Left lung (tissue), 4 donors: ENCODE measurements at regions not wholly inside any gene's neighbourhood (a gene's known extent, or its start where the extent isn't known, plus 50 kb on each side); places are given as distances from the start of the nearest gene placed in this dataset.

Experiments used
- ATAC-seq: fragments of 200-7000 bp; cut with Tn5 transposase; one replicate; pipeline ENCODE4 v1.9.1; 2020; ENCODE audit warnings: moderate library complexity
- DNase-seq, 4 donors: peaks; one replicate each; pipeline ENCODE4 v3.0.0-alpha.2; 2013 to 2020
- H3K27ac ChIP-seq, 2 donors: fragments of 200-600 bp; sonication (generic) in 1 of 2; one replicate each; pipeline versions ENCODE4 v1.5.0 to v1.8.0; 2020 to 2021
- H3K27me3 ChIP-seq, 2 donors: fragments of 200-600 bp; sonication (generic) in 1 of 2; one replicate each; pipeline versions ENCODE4 v1.5.0 to v1.8.0; 2020 to 2021
- H3K36me3 ChIP-seq, 2 donors: fragments of 200-600 bp; sonication (generic) in 1 of 2; one replicate each; pipeline versions ENCODE4 v1.5.0 to v1.8.0; 2020 to 2021
- H3K4me1 ChIP-seq, 2 donors: fragments of 200-600 bp; one replicate each; pipeline ENCODE4 v1.8.0; 2021
- H3K4me3 ChIP-seq, 2 donors: fragments of 200-600 bp; sonication (generic) in 1 of 2; one replicate each; pipeline versions ENCODE4 v1.5.0 to v1.8.0; 2020 to 2021; ENCODE audit warnings: mild to moderate bottlenecking in 1 of 2
- H3K9me3 ChIP-seq, 2 donors: fragments of 200-600 bp; sonication (generic) in 1 of 2; one replicate each; pipeline versions ENCODE4 v1.5.0 to v1.8.0; 2020 to 2021
- CTCF ChIP-seq, 2 donors: fragments of 200-600 bp; sonication (generic) in 1 of 2; IDR thresholded peaks; one replicate each; pipeline versions ENCODE4 v1.5.0 to v1.8.0; 2021; ENCODE audit warnings: antibody characterized with exemption in 2 of 2
- intact Hi-C, 2 donors: fragments of 100-400 bp; cut with DNase I; formaldehyde crosslinking; loops; one replicate each; pipeline versions ENCODE4 v1.11.2 to v1.14.2; 2022
- donor health status: DM: no; HTN: yes; CAD: no.
- donor health status: DM: no; HTN: no; CAD: no.

GRCh38 chr1:98217601-98218000 lies 296.8 kb upstream of the DPYD start:
- intact Hi-C loops = no loop called here
- no peak for ATAC-seq

GRCh38 chr1:98216304-98216703 lies 295.5 kb upstream of the DPYD start:
- intact Hi-C loops = no loop called here
- TF ChIP-seq CTCF (IDR thresholded peaks at IDR 0.05) = no peak
- ATAC-seq = no peak
- no peak overlapping the region for H3K27ac ChIP-seq
- DNase-seq = no peak
- no peaks in the 10 kb centered on the region for H3K36me3 ChIP-seq
- H3K9me3 ChIP-seq = no peaks in the 10 kb centered on the region
- no peaks in the 10 kb centered on the region for H3K4me1 ChIP-seq
- H3K27me3 ChIP-seq = no peaks in the 10 kb centered on the region
- H3K4me3 ChIP-seq = no peak overlapping the region

More at GRCh38 chr1:98217601-98218000, 296.8 kb upstream of the DPYD start:
- H3K27me3 ChIP-seq = no peaks in the 10 kb centered on the region
- H3K9me3 ChIP-seq = no peaks in the 10 kb centered on the region
- no peak for DNase-seq
- H3K4me1 ChIP-seq = no peaks in the 10 kb centered on the region
- no peak overlapping the region for H3K4me3 ChIP-seq
- TF ChIP-seq CTCF (IDR thresholded peaks at IDR 0.05) = no peak
- H3K27ac ChIP-seq = no peak overlapping the region
- no peaks in the 10 kb centered on the region for H3K36me3 ChIP-seq

GRCh38 chr1:98211271-98211845 lies 290.5 kb upstream of the DPYD start:
- no peak for ATAC-seq
- Histone ChIP-seq H3K36me3 (no peaks in the 10 kb centered on the region), H3K4me3 (no peak overlapping the region), H3K4me1 (no peaks in the 10 kb centered on the region), H3K27ac (no peak overlapping the region), H3K9me3 (no peaks in the 10 kb centered on the region), H3K27me3 (no peaks in the 10 kb centered on the region)
- intact Hi-C loops = no loop called here
- no peak for TF ChIP-seq CTCF (IDR thresholded peaks at IDR 0.05)
- no peak for DNase-seq

GRCh38 chr1:98210563-98210962 lies 289.7 kb upstream of the DPYD start:
- intact Hi-C loops = no loop called here
- TF ChIP-seq CTCF (IDR thresholded peaks at IDR 0.05) = no peak
- no peaks in the 10 kb centered on the region for H3K9me3 ChIP-seq
- H3K4me1 ChIP-seq = no peaks in the 10 kb centered on the region
- no peak for ATAC-seq
- H3K27ac ChIP-seq = no peak overlapping the region
- H3K27me3 ChIP-seq = no peaks in the 10 kb centered on the region
- no peak overlapping the region for H3K4me3 ChIP-seq
- H3K36me3 ChIP-seq = no peaks in the 10 kb centered on the region
- no peak for DNase-seq

GRCh38 chr1:98210064-98210463 lies 289.2 kb upstream of the DPYD start:
- no peak for ATAC-seq
- no peaks in the 10 kb centered on the region for H3K4me1 ChIP-seq
- H3K27me3 ChIP-seq = no peaks in the 10 kb centered on the region
- H3K9me3 ChIP-seq = no peaks in the 10 kb centered on the region
- DNase-seq = no peak
- no peak overlapping the region for H3K27ac ChIP-seq
- H3K36me3 ChIP-seq = no peaks in the 10 kb centered on the region
- no peak for TF ChIP-seq CTCF (IDR thresholded peaks at IDR 0.05)
- no peak overlapping the region for H3K4me3 ChIP-seq
- intact Hi-C loops = no loop called here
